GM19351 (cell line): ENCODE measurements at regions not wholly inside any gene's neighbourhood (a gene's known extent, or its start where the extent isn't known, plus 50 kb on each side); places are given as distances from the start of the nearest gene placed in this dataset.
"Not testable (repeated sequence)": the region's sequence is repeated elsewhere in the genome, so short reads cannot be mapped to it uniquely, and the experiment has no call there.

ENCODE experiments used
- ATAC-seq: cut with Tn5 transposase; IDR thresholded peaks from one replicate; pipeline ENCODE4 v1.9.1; 2021; ENCODE audit warnings: mild to moderate bottlenecking, moderate library complexity; ENCODE audit not compliant: unreplicated experiment

GRCh38 chr4:125262502-125262901 is 52.3 kb upstream of the FAT4 start:
- no peak for ATAC-seq

- no peak for ATAC-seq
Measured at GRCh38 chr4:125262079-125262478, 52.7 kb upstream of the FAT4 start.

- no peak for ATAC-seq
Measured at GRCh38 chr4:125254106-125254505, 60.6 kb upstream of the FAT4 start.

GRCh38 chr4:125244848-125245450 is 69.8 kb upstream of the FAT4 start:
- no peak for ATAC-seq

GRCh38 chr4:125243789-125244397 is 70.9 kb upstream of the FAT4 start:
- no peak for ATAC-seq

GRCh38 chr4:125235971-125236370 is 78.8 kb upstream of the FAT4 start:
- ATAC-seq, result no peak

- no peak for ATAC-seq
Measured at GRCh38 chr4:125231661-125232060, 83.1 kb upstream of the FAT4 start.

GRCh38 chr4:125229596-125230058 is 85.1 kb upstream of the FAT4 start:
- ATAC-seq, result no peak

- ATAC-seq, result no peak
Measured at GRCh38 chr4:125225806-125226205, 88.9 kb upstream of the FAT4 start.

GRCh38 chr4:125200556-125200955 is 114.2 kb upstream of the FAT4 start:
- ATAC-seq, result no peak

GRCh38 chr4:125198916-125199315 is 115.8 kb upstream of the FAT4 start:
- ATAC-seq, result no peak

GRCh38 chr4:125191874-125192459 is 122.8 kb upstream of the FAT4 start:
- ATAC-seq, result not testable (repeated sequence)

GRCh38 chr4:125191232-125191631 is 123.5 kb upstream of the FAT4 start:
- no peak for ATAC-seq

GRCh38 chr4:125187226-125188176 is 127.3 kb upstream of the FAT4 start:
- no peak for ATAC-seq

- no peak for ATAC-seq
Measured at GRCh38 chr4:125184116-125184515, 130.6 kb upstream of the FAT4 start.

- ATAC-seq, result no peak
Measured at GRCh38 chr4:125181804-125182203, 133.0 kb upstream of the FAT4 start.

- ATAC-seq, result no peak
Measured at GRCh38 chr4:125179727-125180126, 135.0 kb upstream of the FAT4 start.

- ATAC-seq, result no peak
Measured at GRCh38 chr4:125169192-125169591, 145.6 kb upstream of the FAT4 start.

GRCh38 chr4:125168531-125168930 is 146.2 kb upstream of the FAT4 start:
- no peak for ATAC-seq

- ATAC-seq, result not testable (repeated sequence)
Measured at GRCh38 chr4:125166012-125166411, 148.7 kb upstream of the FAT4 start.

GRCh38 chr4:125159001-125159400 is 155.8 kb upstream of the FAT4 start:
- no peak for ATAC-seq
